ENCODE measurements at regions not wholly inside any gene's neighbourhood (a gene's known extent, or its start where the extent isn't known, plus 50 kb on each side); places are given as distances from the start of the nearest gene placed in this dataset.

GRCh38 chr13:44703371-44703770 lies 127.2 kb upstream of the TSC22D1 start:
- in situ Hi-C loops (cut with HindIII; ENCODE audit: low sequenced_read_pairs), result no loop called here
- TF ChIP-seq CTCF (IDR thresholded peaks at IDR 0.05; ENCODE audit: low read depth, low read length, missing control alignments), result no peak
- no peak overlapping the region for H3K4me3 ChIP-seq (ENCODE audit: low read depth, low read length)
- no peak for DNase-seq (ENCODE audit: low read depth)

DNA sequence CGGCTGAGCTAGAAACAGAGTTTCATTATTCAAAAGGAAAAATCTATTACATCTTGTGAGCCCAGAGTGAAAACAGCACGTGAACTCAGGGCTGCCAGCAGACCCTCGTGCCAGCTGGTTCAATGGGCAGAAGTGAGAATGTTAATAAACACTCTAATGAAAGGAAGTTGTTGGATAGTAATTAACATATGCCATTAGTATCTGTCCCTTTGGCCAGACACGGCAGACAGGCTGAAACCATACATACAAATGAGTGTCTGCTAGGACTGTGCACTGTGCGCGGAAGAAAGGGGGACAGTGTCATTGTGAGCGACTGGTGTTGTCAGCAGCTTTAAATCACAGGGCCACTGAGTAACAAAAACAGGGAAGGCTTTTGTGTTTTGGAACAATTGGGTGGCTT lies 121.9 kb upstream of the TSC22D1 start:
- H3K4me3 ChIP-seq (ENCODE audit: low read depth, low read length), result no peak overlapping the region
- no peak for DNase-seq (ENCODE audit: low read depth)
- in situ Hi-C loops (cut with HindIII; ENCODE audit: low sequenced_read_pairs), result no loop called here
- TF ChIP-seq CTCF (IDR thresholded peaks at IDR 0.05; ENCODE audit: low read depth, low read length, missing control alignments), result no peak

DNA sequence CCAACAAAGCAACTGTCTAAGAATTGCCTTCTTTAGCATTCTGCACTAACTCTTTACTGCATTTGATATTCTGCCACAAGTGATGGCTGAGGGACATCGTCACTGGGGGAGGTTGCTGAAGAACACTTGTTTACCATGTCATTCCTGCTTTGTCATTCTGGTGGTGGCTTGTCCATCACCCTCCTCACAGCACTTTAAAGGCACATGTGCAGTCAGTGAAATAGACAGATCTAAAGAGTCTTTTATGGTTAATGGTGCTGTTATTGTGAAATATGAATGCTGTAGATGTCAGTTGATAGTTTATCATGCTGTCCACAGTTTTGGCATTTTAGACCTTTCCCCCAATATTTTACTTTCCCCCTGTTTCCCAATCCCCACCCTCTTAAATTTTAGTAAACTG lies 120.9 kb upstream of the TSC22D1 start:
- in situ Hi-C loops (cut with HindIII; ENCODE audit: low sequenced_read_pairs), result no loop called here
- DNase-seq (ENCODE audit: low read depth), result no peak
- TF ChIP-seq CTCF (IDR thresholded peaks at IDR 0.05; ENCODE audit: low read depth, low read length, missing control alignments), result no peak
- H3K4me3 ChIP-seq (ENCODE audit: low read depth, low read length), result no peak overlapping the region

DNA sequence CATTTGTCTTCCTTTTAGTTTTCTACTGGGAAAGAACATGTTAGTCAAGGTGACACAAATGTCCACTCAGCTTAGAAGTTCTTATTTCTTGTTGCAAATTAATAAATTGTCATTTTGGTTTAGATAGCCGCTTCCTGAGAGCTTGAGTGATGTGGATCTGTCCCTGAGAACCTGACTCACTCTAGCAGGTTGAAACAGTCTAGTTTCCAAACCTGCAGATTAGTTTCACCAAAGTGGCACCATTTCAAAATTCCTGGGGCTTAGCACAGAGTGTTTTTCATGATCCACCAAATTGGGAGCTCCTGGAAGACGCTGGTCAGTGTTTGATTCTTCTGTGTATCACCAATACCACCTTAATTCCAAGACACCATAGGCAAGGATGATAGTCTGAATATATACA lies 119.4 kb upstream of the TSC22D1 start:
- H3K4me3 ChIP-seq (ENCODE audit: low read depth, low read length), result no peak overlapping the region
- no peak for DNase-seq (ENCODE audit: low read depth)
- in situ Hi-C loops (cut with HindIII; ENCODE audit: low sequenced_read_pairs), result no loop called here
- no peak for TF ChIP-seq CTCF (IDR thresholded peaks at IDR 0.05; ENCODE audit: low read depth, low read length, missing control alignments)

DNA sequence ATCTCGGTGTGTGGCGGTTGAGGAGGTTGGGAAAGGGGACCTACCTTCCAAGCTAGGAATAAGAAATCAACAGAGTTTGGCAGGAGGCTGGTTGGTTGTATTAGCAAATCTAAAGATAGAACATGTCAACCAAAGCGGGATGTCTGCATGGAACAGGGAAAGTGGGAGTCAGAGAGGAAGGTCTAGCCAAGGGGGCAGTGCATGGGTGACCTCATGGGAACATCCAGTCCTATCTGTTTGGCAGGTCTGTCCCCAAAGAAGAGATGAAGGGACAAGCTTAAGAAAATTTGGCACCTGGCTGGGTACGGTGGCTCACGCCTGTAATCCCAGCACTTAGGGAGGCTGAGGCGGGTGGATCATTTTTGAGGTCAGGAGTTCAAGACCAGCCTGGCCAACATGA lies 118.7 kb upstream of the TSC22D1 start:
- no peak for DNase-seq (ENCODE audit: low read depth)
- no peak for TF ChIP-seq CTCF (IDR thresholded peaks at IDR 0.05; ENCODE audit: low read depth, low read length, missing control alignments)
- in situ Hi-C loops (cut with HindIII; ENCODE audit: low sequenced_read_pairs), result no loop called here
- H3K4me3 ChIP-seq (ENCODE audit: low read depth, low read length), result no peak overlapping the region

DNA sequence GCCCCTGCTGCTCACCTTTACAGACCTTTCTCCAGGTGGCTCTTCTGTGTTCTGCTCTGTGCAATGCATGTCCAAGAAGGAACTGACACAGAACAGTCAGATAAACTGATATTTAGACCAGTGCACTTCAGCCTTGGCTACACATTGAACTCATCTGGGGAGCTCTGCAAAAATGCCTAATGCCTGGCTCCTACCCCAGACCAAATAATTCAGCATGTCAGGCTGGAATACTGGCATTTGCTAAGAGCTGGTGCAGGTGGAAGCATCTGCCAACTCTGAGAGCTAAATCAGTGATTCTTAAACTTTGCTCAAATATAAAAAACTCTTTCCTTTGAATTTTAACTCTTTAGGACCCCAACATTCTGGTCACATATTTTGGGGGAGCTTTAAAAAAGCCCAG lies 118.2 kb upstream of the TSC22D1 start:
- no peak for DNase-seq (ENCODE audit: low read depth)
- no peak for TF ChIP-seq CTCF (IDR thresholded peaks at IDR 0.05; ENCODE audit: low read depth, low read length, missing control alignments)
- in situ Hi-C loops (cut with HindIII; ENCODE audit: low sequenced_read_pairs), result no loop called here
- H3K4me3 ChIP-seq (ENCODE audit: low read depth, low read length), result no peak overlapping the region

DNA sequence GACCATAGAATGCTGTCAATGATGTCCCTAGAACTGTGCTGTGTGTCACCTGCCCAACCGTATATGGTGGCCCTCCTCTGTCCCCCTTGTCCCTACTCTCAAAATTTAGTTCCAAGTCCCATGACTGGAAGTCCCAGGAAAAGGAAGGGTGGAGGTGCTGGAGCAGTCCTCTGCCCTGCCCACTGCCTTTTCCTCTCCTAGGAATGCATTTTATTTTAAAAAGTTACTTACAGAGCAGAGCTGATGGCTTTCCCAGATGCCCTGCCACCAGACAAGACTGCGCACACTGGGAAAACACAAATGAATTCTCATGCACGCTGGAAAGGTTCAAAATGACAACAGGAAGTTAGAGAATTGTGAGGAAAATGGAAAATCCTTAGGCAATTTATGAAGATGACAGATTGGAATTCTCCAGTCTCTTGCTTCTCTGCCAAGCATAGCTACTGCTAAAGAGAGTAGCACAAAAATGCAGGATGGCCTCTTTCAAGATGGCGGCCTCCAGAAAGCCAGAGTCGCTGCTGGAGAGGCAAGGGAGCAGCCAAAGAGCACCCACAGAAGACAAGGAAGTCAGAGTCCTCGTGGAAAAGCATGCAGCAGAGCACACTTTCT lies 117.1 kb upstream of the TSC22D1 start:
- DNase-seq (ENCODE audit: low read depth), result no peak
- TF ChIP-seq CTCF (IDR thresholded peaks at IDR 0.05; ENCODE audit: low read depth, low read length, missing control alignments), result no peak
- in situ Hi-C loops (cut with HindIII; ENCODE audit: low sequenced_read_pairs), result no loop called here
- no peak overlapping the region for H3K4me3 ChIP-seq (ENCODE audit: low read depth, low read length)

Measured in astrocyte of the cerebellum (primary cell).